ENCODE measurements at regions not wholly inside any gene's neighbourhood (a gene's known extent, or its start where the extent isn't known, plus 50 kb on each side); places are given as distances from the start of the nearest gene placed in this dataset.

GRCh38 chr10:53573498-53573897, 800.9 kb upstream of the MBL2 start:
- H4K20me1 ChIP-seq (ENCODE audit: insufficient read depth): no peaks in the 10 kb centered on the region
- no peak overlapping the region for H3K27ac ChIP-seq
- TF ChIP-seq CTCF (conservative IDR thresholded peaks at IDR 0.05; ENCODE audit: low read depth, low read length): no peak
- H3K36me3 ChIP-seq (ENCODE audit: insufficient read depth): no peaks in the 10 kb centered on the region
- no peak overlapping the region for H3K9ac ChIP-seq
- H3K27me3 ChIP-seq (ENCODE audit: insufficient read depth, low read depth): no peaks in the 10 kb centered on the region
- H2AFZ ChIP-seq (ENCODE audit: low read depth): no peak overlapping the region
- H3K4me2 ChIP-seq: no peak overlapping the region
- no peaks in the 10 kb centered on the region for H3K79me2 ChIP-seq (ENCODE audit: insufficient read depth, low read depth)
- H3K4me1 ChIP-seq (ENCODE audit: low read depth, poor library complexity, severe bottlenecking): no peaks in the 10 kb centered on the region
- H3K4me3 ChIP-seq (IDR thresholded peaks at IDR 0.05; ENCODE audit: insufficient read depth, low read depth, low read length): no peak overlapping the region

- Histone ChIP-seq H3K4me3 (IDR thresholded peaks at IDR 0.05; ENCODE audit: insufficient read depth, low read depth, low read length) (no peak overlapping the region), H2AFZ (ENCODE audit: low read depth) (no peak overlapping the region), H3K27me3 (ENCODE audit: insufficient read depth, low read depth) (no peaks in the 10 kb centered on the region), H3K36me3 (ENCODE audit: insufficient read depth) (no peaks in the 10 kb centered on the region), H3K4me2 (no peak overlapping the region), H3K4me1 (ENCODE audit: low read depth, poor library complexity, severe bottlenecking) (no peaks in the 10 kb centered on the region), H3K27ac (no peak overlapping the region), H4K20me1 (ENCODE audit: insufficient read depth) (no peaks in the 10 kb centered on the region), H3K9ac (no peak overlapping the region), H3K79me2 (ENCODE audit: insufficient read depth, low read depth) (no peaks in the 10 kb centered on the region)
- no peak for TF ChIP-seq CTCF (conservative IDR thresholded peaks at IDR 0.05; ENCODE audit: low read depth, low read length)
Measured at GRCh38 chr10:53572799-53573198, 800.2 kb upstream of the MBL2 start.

- no peaks in the 10 kb centered on the region for H3K4me1 ChIP-seq (ENCODE audit: low read depth, poor library complexity, severe bottlenecking)
- H3K9ac ChIP-seq: no peak overlapping the region
- no peaks in the 10 kb centered on the region for H3K36me3 ChIP-seq (ENCODE audit: insufficient read depth)
- no peak overlapping the region for H3K27ac ChIP-seq
- no peak overlapping the region for H3K4me2 ChIP-seq
- H3K4me3 ChIP-seq (IDR thresholded peaks at IDR 0.05; ENCODE audit: insufficient read depth, low read depth, low read length): no peak overlapping the region
- H2AFZ ChIP-seq (ENCODE audit: low read depth): no peak overlapping the region
- H3K79me2 ChIP-seq (ENCODE audit: insufficient read depth, low read depth): no peaks in the 10 kb centered on the region
- no peak for TF ChIP-seq CTCF (conservative IDR thresholded peaks at IDR 0.05; ENCODE audit: low read depth, low read length)
- H3K27me3 ChIP-seq (ENCODE audit: insufficient read depth, low read depth): no peaks in the 10 kb centered on the region
- H4K20me1 ChIP-seq (ENCODE audit: insufficient read depth): no peaks in the 10 kb centered on the region
Measured at GRCh38 chr10:53570221-53570620, 797.6 kb upstream of the MBL2 start.

GRCh38 chr10:53569455-53569854, 796.9 kb upstream of the MBL2 start:
- Histone ChIP-seq H2AFZ (ENCODE audit: low read depth) (no peak overlapping the region), H3K79me2 (ENCODE audit: insufficient read depth, low read depth) (no peaks in the 10 kb centered on the region)

More at GRCh38 chr10:53569455-53569854, 796.9 kb upstream of the MBL2 start:
- no peak overlapping the region for H3K4me3 ChIP-seq (IDR thresholded peaks at IDR 0.05; ENCODE audit: insufficient read depth, low read depth, low read length)
- H3K27me3 ChIP-seq (ENCODE audit: insufficient read depth, low read depth): no peaks in the 10 kb centered on the region
- TF ChIP-seq CTCF (conservative IDR thresholded peaks at IDR 0.05; ENCODE audit: low read depth, low read length): no peak
- H3K9ac ChIP-seq: no peak overlapping the region
- no peaks in the 10 kb centered on the region for H3K4me1 ChIP-seq (ENCODE audit: low read depth, poor library complexity, severe bottlenecking)
- no peaks in the 10 kb centered on the region for H4K20me1 ChIP-seq (ENCODE audit: insufficient read depth)
- no peaks in the 10 kb centered on the region for H3K36me3 ChIP-seq (ENCODE audit: insufficient read depth)
- H3K27ac ChIP-seq: no peak overlapping the region
- H3K4me2 ChIP-seq: no peak overlapping the region

Measured in KMS-11 (cell line).